ENCODE measurements at regions not wholly inside any gene's neighbourhood (a gene's known extent, or its start where the extent isn't known, plus 50 kb on each side); places are given as distances from the start of the nearest gene placed in this dataset.

DNA sequence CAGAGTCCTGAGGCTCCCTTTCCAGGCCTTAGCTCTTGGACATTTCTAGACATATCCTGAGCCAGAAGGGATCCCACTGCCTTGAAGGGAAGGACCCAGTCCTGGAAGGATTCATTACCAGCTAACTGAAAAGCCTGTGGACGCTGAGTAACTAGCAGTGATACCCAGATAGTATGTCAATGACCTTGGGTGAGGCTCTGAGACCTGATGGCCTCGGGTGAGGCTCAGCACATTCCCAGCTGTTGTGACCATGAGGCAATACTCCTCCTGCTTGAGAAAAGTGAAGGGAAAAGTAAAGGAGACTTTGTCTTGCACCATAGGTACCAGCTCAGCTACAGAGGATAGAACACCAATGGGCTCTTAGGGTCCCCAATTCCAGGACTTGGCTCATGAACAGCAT lies 268.1 kb downstream of the DKK2 start:
- TF ChIP-seq, protein P1, sequence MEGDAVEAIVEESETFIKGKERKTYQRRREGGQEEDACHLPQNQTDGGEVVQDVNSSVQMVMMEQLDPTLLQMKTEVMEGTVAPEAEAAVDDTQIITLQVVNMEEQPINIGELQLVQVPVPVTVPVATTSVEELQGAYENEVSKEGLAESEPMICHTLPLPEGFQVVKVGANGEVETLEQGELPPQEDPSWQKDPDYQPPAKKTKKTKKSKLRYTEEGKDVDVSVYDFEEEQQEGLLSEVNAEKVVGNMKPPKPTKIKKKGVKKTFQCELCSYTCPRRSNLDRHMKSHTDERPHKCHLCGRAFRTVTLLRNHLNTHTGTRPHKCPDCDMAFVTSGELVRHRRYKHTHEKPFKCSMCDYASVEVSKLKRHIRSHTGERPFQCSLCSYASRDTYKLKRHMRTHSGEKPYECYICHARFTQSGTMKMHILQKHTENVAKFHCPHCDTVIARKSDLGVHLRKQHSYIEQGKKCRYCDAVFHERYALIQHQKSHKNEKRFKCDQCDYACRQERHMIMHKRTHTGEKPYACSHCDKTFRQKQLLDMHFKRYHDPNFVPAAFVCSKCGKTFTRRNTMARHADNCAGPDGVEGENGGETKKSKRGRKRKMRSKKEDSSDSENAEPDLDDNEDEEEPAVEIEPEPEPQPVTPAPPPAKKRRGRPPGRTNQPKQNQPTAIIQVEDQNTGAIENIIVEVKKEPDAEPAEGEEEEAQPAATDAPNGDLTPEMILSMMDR (IDR thresholded peaks at IDR 0.05; ENCODE audit: control extremely low read depth, extremely low read depth) = no peak
- Histone ChIP-seq H3K4me3 (no peak overlapping the region), H3K4me1 (ENCODE audit: control insufficient read depth in 5 of 5, insufficient read depth in 5 of 5, low read length in 5 of 5) (no peaks in the 10 kb centered on the region), H3K9ac (ENCODE audit: insufficient read depth in 1 of 2, low read length in 2 of 2) (no peak overlapping the region), H3K27me3 (ENCODE audit: control insufficient read depth in 3 of 3, insufficient read depth in 3 of 3, low read length in 2 of 3) (no peaks in the 10 kb centered on the region), H3K27ac (ENCODE audit: low read depth in 1 of 2, low read length in 1 of 2) (no peak overlapping the region), H3K36me3 (ENCODE audit: control insufficient read depth in 4 of 4, insufficient read depth in 4 of 4, low read length in 4 of 4) (no peaks in the 10 kb centered on the region), H3K9me3 (ENCODE audit: control insufficient read depth in 4 of 4, insufficient read depth in 3 of 4, low read length in 3 of 4) (no peaks in the 10 kb centered on the region)
- ATAC-seq (ENCODE audit: insufficient read depth, low FRiP score) = no peak
- DNase-seq = no peak
- 79 to 91% methylated on average over 2 of the region's 2 CpGs for WGBS, 2 donors

DNA sequence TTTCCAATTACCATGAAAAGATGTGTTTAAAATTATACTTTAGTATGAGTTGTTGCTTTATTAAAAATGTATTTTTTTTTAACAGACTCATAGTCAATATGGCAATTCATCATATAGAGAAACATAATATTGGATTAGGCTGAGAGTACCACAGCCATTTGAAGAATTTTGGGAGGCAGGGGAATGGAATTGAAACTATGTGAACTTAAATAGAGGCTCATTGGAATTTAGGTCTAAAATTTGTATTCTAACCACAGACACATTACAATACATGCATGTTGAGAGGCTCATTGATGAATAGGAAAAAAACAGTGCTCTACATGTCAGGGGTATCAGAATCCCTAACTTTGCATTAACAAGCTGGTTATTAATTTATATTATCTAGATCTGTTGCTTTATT lies 269.6 kb downstream of the DKK2 start:
- H3K27me3 ChIP-seq (ENCODE audit: control insufficient read depth in 3 of 3, insufficient read depth in 3 of 3, low read length in 2 of 3) = no peaks in the 10 kb centered on the region
- TF ChIP-seq, protein P1 (IDR thresholded peaks at IDR 0.05; ENCODE audit: control extremely low read depth, extremely low read depth) = no peak
- H3K4me1 ChIP-seq (ENCODE audit: control insufficient read depth in 5 of 5, insufficient read depth in 5 of 5, low read length in 5 of 5) = no peaks in the 10 kb centered on the region
- H3K4me3 ChIP-seq = no peak overlapping the region
- no peak for ATAC-seq (ENCODE audit: insufficient read depth, low FRiP score)
- H3K27ac ChIP-seq (ENCODE audit: low read depth in 1 of 2, low read length in 1 of 2) = no peak overlapping the region
- no peak for DNase-seq
- no peak overlapping the region for H3K9ac ChIP-seq (ENCODE audit: insufficient read depth in 1 of 2, low read length in 2 of 2)
- no peaks in the 10 kb centered on the region for H3K9me3 ChIP-seq (ENCODE audit: control insufficient read depth in 4 of 4, insufficient read depth in 3 of 4, low read length in 3 of 4)
- no peaks in the 10 kb centered on the region for H3K36me3 ChIP-seq (ENCODE audit: control insufficient read depth in 4 of 4, insufficient read depth in 4 of 4, low read length in 4 of 4)

DNA sequence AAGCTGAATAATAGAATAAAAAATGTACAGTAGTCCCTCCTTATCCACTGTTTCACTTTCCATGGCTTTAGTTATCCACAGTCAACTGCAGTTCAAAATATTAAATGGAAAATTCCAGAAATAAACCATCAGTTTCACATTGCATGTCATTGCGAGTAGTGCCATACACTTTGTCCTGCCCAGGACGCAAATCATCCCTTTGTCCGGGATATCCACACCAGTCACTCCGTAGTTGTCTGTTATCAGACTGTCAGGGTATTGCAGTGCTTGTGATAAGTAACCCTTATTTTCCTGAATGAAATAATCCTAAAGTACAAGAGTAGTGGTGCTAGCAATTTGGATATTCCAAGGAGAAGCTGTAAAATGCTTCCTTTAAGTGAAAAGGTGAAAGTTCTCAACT lies 271.3 kb downstream of the DKK2 start:
- DNase-seq (no peak), ATAC-seq (ENCODE audit: insufficient read depth, low FRiP score) (no peak)
- H3K4me3 ChIP-seq = no peak overlapping the region
- TF ChIP-seq, protein P1 (IDR thresholded peaks at IDR 0.05; ENCODE audit: control extremely low read depth, extremely low read depth) = no peak
- no peaks in the 10 kb centered on the region for H3K9me3 ChIP-seq (ENCODE audit: control insufficient read depth in 4 of 4, insufficient read depth in 3 of 4, low read length in 3 of 4)
- H3K27ac ChIP-seq (ENCODE audit: low read depth in 1 of 2, low read length in 1 of 2) = no peak overlapping the region
- no peaks in the 10 kb centered on the region for H3K36me3 ChIP-seq (ENCODE audit: control insufficient read depth in 4 of 4, insufficient read depth in 4 of 4, low read length in 4 of 4)
- no peak overlapping the region for H3K9ac ChIP-seq (ENCODE audit: insufficient read depth in 1 of 2, low read length in 2 of 2)
- 82 to 88% methylated on average over 4 of the region's 4 CpGs for WGBS, 2 donors
- H3K27me3 ChIP-seq (ENCODE audit: control insufficient read depth in 3 of 3, insufficient read depth in 3 of 3, low read length in 2 of 3) = no peaks in the 10 kb centered on the region
- no peaks in the 10 kb centered on the region for H3K4me1 ChIP-seq (ENCODE audit: control insufficient read depth in 5 of 5, insufficient read depth in 5 of 5, low read length in 5 of 5)

DNA sequence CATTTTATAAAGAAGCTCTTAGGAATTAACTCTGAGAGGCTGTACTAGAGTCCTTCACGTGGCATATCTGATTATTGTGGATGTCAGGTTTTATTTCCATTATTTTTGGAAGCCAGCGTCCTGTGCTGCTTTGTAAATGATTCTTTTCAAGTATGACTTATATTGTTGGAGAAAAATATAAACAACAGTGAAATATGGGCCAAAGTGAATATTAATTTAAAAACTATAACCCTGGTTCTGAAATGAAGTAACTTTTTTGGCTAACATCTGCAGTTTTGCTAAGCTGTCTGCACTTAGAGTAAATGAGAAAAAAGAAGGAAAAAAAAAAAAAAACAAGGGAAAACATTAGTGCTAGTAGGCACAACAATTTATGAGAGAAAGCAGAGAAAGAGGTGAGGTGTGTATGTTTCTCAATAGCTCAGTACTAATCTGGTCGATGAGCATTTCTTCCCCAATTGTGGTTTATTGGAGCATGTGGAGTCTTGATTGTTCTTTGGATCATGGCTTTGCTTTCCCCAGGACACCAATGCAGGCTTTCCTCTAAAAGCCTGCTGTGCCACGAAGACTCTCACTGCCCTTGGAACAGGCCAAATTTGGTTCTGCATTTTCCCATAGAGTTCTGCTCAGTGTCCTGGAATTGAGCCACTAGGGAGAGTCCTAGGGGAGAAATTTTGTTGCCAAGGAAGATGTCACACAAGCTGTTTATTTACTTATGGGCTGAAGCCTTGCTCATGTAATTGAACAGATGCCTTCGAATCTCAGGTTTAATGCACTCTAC lies 273.3 kb downstream of the DKK2 start:
- H3K27me3 ChIP-seq (ENCODE audit: control insufficient read depth in 3 of 3, insufficient read depth in 3 of 3, low read length in 2 of 3) = no peaks in the 10 kb centered on the region
- H3K36me3 ChIP-seq (ENCODE audit: control insufficient read depth in 4 of 4, insufficient read depth in 4 of 4, low read length in 4 of 4) = no peaks in the 10 kb centered on the region
- no peak overlapping the region for H3K27ac ChIP-seq (ENCODE audit: low read depth in 1 of 2, low read length in 1 of 2)
- WGBS, 2 donors = 62 to 81% methylated on average over 5 of the region's 5 CpGs
- no peak overlapping the region for H3K4me3 ChIP-seq
- TF ChIP-seq, protein P1 (IDR thresholded peaks at IDR 0.05; ENCODE audit: control extremely low read depth, extremely low read depth) = no peak
- H3K9ac ChIP-seq (ENCODE audit: insufficient read depth in 1 of 2, low read length in 2 of 2) = no peak overlapping the region
- H3K4me1 ChIP-seq (ENCODE audit: control insufficient read depth in 5 of 5, insufficient read depth in 5 of 5, low read length in 5 of 5) = no peaks in the 10 kb centered on the region
- DNase-seq (peak in 2 of 3 donors; percentile 1 to 18), ATAC-seq (ENCODE audit: insufficient read depth, low FRiP score) (no peak)
- no peaks in the 10 kb centered on the region for H3K9me3 ChIP-seq (ENCODE audit: control insufficient read depth in 4 of 4, insufficient read depth in 3 of 4, low read length in 3 of 4)

Data from lung (tissue), 11 donors.